Muscle of leg (tissue), 3 donors: ENCODE measurements at regions not wholly inside any gene's neighbourhood (a gene's known extent, or its start where the extent isn't known, plus 50 kb on each side); places are given as distances from the start of the nearest gene placed in this dataset.

Experiments
- DNase-seq: peaks from one replicate; pipeline ENCODE4 v3.0.0; 2013
- H3K27ac ChIP-seq: one replicate; pipeline ENCODE4 v1.5.1; 2013; ENCODE audit warnings: mild to moderate bottlenecking, low read length, control low read depth
- H3K27me3 ChIP-seq: one replicate; pipeline ENCODE4 v1.6.1; 2013; ENCODE audit warnings: low read length; ENCODE audit not compliant: control insufficient read depth, insufficient read depth
- H3K36me3 ChIP-seq: one replicate; pipeline ENCODE4 v1.6.1; 2013; ENCODE audit warnings: low read length; ENCODE audit not compliant: control insufficient read depth, insufficient read depth
- H3K4me1 ChIP-seq: one replicate; pipeline ENCODE4 v1.6.1; 2013; ENCODE audit warnings: low read length; ENCODE audit not compliant: control insufficient read depth, insufficient read depth
- H3K4me3 ChIP-seq: one replicate; pipeline ENCODE4 v1.5.1; 2013; ENCODE audit warnings: low read length, control low read depth
- H3K9me3 ChIP-seq: replicated peaks from 2 replicates; pipeline ENCODE4 v1.6.1; 2013; ENCODE audit warnings: low read depth, low read length; ENCODE audit not compliant: control insufficient read depth
- WGBS: methylation state at CpG from one replicate; pipeline ENCODE4 v1.1.5; 2013; ENCODE audit warnings: missing lambda C conversion rate; ENCODE audit not compliant: insufficient coverage; 5-methylcytosine and 5-hydroxymethylcytosine counted together

DNA sequence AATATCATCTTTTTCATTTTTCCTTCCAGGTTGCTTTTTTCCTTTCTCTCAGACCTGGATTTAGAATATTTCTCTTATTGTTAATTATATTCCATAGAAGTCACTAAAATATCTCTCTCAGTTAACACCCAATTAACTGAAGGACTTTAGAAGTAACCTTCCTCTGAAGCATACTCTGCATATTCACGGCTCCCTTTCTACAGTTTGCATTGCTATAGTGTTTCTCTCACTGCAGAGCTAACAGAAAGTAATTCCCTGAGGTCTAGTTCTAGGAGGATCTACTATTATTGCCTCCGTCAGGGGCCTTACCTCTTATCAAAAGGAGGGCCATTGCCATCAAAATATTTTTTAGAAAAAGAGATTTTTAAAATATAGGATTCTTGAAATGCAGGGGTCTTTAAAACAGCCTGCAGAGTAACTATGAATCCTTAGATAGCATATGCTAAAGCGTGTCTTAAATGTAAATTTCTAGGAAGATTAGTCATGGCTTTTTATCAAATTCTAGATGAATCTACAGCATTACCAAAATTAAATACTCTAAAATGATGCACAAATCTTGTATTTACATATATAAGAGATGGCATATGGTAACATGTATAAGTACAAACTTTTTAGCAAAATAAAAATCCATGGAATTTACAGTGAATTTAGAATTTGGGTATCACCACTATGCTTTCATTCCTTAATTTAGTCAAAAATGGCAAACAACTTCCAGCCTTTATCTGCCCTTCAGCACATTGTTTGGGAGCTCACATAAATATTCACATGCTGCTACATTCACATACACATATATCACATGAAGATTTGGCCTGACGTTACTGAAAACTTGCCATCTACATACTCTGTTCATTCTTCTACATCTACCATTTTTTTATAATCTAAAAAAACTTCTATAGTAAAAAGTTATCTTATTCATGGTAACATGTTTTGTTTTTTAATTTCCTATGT, 696.8 kb downstream of the OTOL1 start:
- H3K27ac ChIP-seq: no peak overlapping the region
- WGBS: no CpG with 5 or more reads among the region's 4 CpGs

DNA sequence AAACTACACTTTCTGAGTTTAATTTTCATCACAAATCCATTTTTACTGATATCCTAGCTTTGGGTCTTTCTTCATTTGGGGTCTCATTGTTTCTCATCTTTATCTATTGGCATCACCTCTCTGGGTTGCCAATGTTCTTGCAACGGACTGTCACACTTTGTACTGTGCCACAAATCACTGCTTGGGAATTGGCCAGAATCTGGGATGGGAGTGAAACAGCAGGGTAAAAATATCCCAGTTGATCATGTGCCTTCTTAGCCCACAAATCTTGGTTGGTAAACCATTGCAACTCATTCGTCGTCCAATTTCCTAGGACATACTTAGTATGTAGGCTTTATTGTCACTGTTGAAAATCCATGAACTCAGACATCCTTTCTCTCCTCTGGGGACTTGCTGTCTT, 698.5 kb downstream of the OTOL1 start:
- Histone ChIP-seq H3K27me3 (no peaks in the 10 kb centered on the region), H3K4me1 (no peaks in the 10 kb centered on the region), H3K27ac (no peak overlapping the region), H3K9me3 (peaks cover 4% of the 10 kb centered on the region), H3K36me3 (no peaks in the 10 kb centered on the region), H3K4me3 (no peak overlapping the region)
- WGBS: 100% methylated on average over 1 of the region's 3 CpGs
- no peak for DNase-seq

More for the DNA sequence above, 696.8 kb downstream of the OTOL1 start:
- no peaks in the 10 kb centered on the region for H3K36me3 ChIP-seq
- peaks cover 4% of the 10 kb centered on the region for H3K9me3 ChIP-seq
- H3K27me3 ChIP-seq: no peaks in the 10 kb centered on the region
- no peak overlapping the region for H3K4me3 ChIP-seq
- no peaks in the 10 kb centered on the region for H3K4me1 ChIP-seq
- DNase-seq: no peak

DNA sequence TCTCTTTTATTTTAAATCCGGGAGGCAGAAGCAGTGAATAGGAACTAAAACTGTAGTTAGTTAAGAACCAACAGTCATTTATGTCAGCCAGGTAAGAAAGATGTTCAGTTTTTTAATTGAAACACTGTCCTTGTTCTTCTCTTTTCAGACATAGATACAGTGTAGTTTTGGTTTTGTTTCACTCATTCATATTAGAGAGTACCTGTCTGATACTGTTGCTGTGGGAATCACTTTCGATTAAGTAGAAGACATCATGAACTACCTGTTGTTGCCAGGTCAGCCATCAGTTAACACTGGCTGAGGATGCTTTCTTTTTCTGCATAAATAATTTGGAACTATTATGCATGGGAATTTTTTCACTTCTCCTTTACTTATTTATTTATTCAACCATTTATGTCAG, 700.4 kb downstream of the OTOL1 start:
- H3K4me1 ChIP-seq: no peaks in the 10 kb centered on the region
- H3K4me3 ChIP-seq: no peak overlapping the region
- WGBS: no CpG with 5 or more reads among the region's 2 CpGs
- no peaks in the 10 kb centered on the region for H3K9me3 ChIP-seq
- H3K27ac ChIP-seq: no peak overlapping the region
- no peaks in the 10 kb centered on the region for H3K27me3 ChIP-seq
- DNase-seq: no peak
- H3K36me3 ChIP-seq: no peaks in the 10 kb centered on the region

DNA sequence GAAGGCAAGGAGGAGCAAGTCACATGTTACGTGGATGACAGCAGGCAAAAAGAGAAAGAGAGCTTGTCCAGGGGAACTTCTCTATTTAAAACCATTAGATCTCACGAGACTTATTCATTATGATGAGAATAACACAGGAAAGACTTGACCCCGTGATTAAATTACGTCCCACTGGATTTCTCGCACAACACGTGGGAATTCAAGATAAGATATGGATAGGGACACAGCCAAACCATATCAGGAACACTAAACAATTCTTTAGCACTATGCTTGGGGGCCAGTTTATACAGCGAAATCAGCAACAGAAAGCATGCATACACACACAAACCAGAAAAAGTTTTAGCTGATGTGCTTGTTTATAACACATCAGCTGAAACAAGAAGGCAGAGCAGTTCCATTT, 704.2 kb downstream of the OTOL1 start:
- no peaks in the 10 kb centered on the region for H3K36me3 ChIP-seq
- H3K4me3 ChIP-seq: no peak overlapping the region
- no peaks in the 10 kb centered on the region for H3K4me1 ChIP-seq
- WGBS: 0% methylated on average over 1 of the region's 7 CpGs
- DNase-seq: peak; percentile 11
- no peak overlapping the region for H3K27ac ChIP-seq
- no peaks in the 10 kb centered on the region for H3K27me3 ChIP-seq
- H3K9me3 ChIP-seq: no peaks in the 10 kb centered on the region

DNA sequence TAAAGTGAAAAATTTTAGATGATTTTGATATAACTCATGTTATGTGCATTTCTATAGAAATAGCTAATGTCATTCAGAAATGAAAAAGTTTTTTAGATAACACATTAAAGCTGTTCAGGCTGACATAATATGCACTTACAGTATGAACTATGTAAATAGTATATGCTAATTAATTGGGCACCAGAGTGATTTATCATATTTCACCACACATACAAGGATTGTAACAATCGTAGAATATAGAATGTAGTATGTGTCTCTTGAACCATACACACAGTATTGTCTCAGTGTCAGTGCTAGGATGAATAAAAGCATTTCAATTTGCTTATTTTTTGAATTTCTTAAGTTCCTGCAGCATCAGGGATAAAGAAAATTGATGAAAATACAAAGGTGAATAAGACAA, 710.0 kb downstream of the OTOL1 start:
- DNase-seq: no peak
- H3K9me3 ChIP-seq: no peaks in the 10 kb centered on the region
- no peaks in the 10 kb centered on the region for H3K4me1 ChIP-seq
- no peak overlapping the region for H3K4me3 ChIP-seq
- WGBS: no CpG with 5 or more reads among the region's 1 CpG
- H3K36me3 ChIP-seq: no peaks in the 10 kb centered on the region
- H3K27me3 ChIP-seq: no peaks in the 10 kb centered on the region
- H3K27ac ChIP-seq: no peak overlapping the region

DNA sequence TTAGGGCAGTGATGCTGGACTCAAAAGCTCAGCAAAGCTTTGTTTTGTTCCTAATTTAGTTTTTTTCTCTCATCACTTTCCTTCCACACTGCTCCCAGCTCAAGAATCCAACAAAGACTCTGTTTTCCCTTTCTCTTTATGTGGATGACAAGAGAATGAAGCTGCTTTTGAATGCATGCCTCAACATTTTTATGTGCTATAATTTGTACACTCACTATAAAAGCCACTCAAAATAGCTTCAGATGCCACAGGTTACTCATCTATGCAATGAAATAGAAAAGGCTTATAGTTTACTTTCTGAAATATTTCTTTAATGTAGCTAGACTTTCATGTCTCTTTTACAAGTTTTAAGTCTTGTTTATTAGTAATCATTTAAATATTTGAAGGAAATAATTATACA, 714.9 kb downstream of the OTOL1 start:
- no peaks in the 10 kb centered on the region for H3K27me3 ChIP-seq
- no peaks in the 10 kb centered on the region for H3K9me3 ChIP-seq
- H3K27ac ChIP-seq: no peak overlapping the region
- H3K4me3 ChIP-seq: no peak overlapping the region
- DNase-seq: no peak
- H3K4me1 ChIP-seq: no peaks in the 10 kb centered on the region
- H3K36me3 ChIP-seq: no peaks in the 10 kb centered on the region

DNA sequence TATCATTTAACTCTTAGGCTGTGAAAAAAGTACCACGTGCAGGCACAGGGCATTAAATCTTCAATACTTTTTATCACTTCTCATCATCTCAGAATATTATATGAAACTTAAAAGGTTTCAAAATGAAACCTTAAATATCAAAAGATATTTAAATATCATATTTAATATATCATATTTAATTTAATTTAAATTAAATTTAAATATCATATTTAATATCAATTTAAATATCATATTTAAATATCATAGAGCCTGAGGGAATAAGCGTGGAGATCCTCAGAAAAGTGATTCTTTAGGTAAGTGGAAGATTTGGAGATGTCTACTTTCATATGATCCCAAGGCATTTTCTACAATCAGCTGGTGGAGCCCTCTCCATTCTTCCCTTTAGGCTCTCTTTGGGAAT, 716.6 kb downstream of the OTOL1 start:
- no peaks in the 10 kb centered on the region for H3K9me3 ChIP-seq
- no CpG with 5 or more reads among the region's 2 CpGs for WGBS
- peak overlapping the region; percentile 50 for H3K27ac ChIP-seq
- no peak overlapping the region for H3K4me3 ChIP-seq
- peaks cover 6% of the 10 kb centered on the region for H3K4me1 ChIP-seq
- no peaks in the 10 kb centered on the region for H3K36me3 ChIP-seq
- no peaks in the 10 kb centered on the region for H3K27me3 ChIP-seq
- no peak for DNase-seq

DNA sequence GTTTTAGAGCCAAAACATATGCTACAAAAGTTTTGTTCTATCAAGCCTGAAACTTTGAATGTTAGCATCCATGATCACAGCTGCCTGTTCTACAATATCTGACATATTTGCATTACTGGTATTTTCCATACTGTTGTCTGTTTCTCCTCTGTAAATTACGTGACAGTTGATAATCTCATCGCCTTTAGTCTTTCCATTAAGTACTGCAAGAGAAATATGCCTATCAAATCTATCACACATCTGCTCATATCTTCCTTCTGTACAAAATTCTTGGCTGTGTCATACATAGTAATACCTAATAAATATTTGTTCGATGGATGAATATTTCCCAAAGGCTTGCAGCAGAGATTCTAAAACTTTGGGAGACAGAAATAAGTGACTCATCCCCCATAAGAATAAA, 717.3 kb downstream of the OTOL1 start:
- WGBS: no CpG with 5 or more reads among the region's 3 CpGs
- Histone ChIP-seq H3K4me1 (peaks cover 7% of the 10 kb centered on the region), H3K36me3 (no peaks in the 10 kb centered on the region), H3K27ac (no peak overlapping the region), H3K9me3 (no peaks in the 10 kb centered on the region), H3K4me3 (no peak overlapping the region), H3K27me3 (no peaks in the 10 kb centered on the region)
- DNase-seq: peak; percentile 84

DNA sequence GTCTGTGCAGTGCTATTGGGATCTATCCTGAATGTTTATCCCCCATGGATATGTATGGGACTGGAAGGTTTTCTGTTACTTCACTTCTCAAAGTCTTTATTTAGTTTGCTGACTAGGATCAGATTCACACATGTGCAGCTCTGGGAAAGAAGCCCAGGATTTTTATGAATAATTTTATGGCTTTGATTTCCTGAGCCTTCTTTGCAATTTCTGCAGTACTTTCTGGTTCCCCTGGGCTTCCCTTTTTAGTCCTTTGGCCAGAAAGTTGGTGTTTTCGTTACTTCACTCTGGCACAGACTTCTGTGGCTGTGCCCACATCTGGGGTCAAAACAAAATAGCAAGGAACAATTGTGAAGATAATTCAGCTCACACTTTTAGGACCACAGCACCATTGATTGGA, 721.0 kb downstream of the OTOL1 start:
- Histone ChIP-seq H3K4me3 (no peak overlapping the region), H3K4me1 (peaks cover 7% of the 10 kb centered on the region), H3K27ac (peak overlapping the region; percentile 68), H3K27me3 (no peaks in the 10 kb centered on the region), H3K36me3 (no peaks in the 10 kb centered on the region), H3K9me3 (no peaks in the 10 kb centered on the region)
- peak; percentile 98 for DNase-seq
- WGBS: no CpG with 5 or more reads among the region's 1 CpG

DNA sequence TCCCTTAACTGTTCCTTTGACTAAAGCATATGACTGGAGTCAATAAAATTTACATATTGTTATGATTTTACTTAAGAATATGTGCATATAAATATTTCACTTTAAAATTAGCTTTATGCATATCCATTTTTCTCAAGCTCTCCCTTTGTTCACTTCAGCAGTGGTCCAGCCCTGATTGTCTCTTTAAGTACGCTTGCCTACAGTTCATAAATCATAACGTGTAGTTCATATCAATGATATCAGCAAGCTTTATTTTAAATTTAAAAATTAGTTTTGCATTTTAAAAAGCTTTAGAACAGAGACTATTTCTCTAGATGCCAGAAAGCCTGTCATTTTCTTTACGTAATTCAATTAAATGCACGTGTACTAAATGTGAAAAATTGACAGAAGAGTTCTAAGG, 721.9 kb downstream of the OTOL1 start:
- DNase-seq: no peak
- H3K27ac ChIP-seq: no peak overlapping the region
- H3K4me3 ChIP-seq: no peak overlapping the region
- H3K36me3 ChIP-seq: no peaks in the 10 kb centered on the region
- peaks cover 7% of the 10 kb centered on the region for H3K4me1 ChIP-seq
- no peaks in the 10 kb centered on the region for H3K9me3 ChIP-seq
- WGBS: no CpG with 5 or more reads among the region's 4 CpGs
- no peaks in the 10 kb centered on the region for H3K27me3 ChIP-seq
